BJ (cell line): ENCODE measurements at regions not wholly inside any gene's neighbourhood (a gene's known extent, or its start where the extent isn't known, plus 50 kb on each side); places are given as distances from the start of the nearest gene placed in this dataset.
"Not testable (repeated sequence)": the region's sequence is repeated elsewhere in the genome, so short reads cannot be mapped to it uniquely, and the experiment has no call there.

Experiments used
- CTCF ChIA-PET: fragments of 350-600 bp; formaldehyde crosslinking; extraction: SDS; loops from one replicate; lab custom pipeline; 2021; ENCODE audit warnings: antibody characterized with exemption, inconsistent platforms; lab: Yijun Ruan, JAX
- POLR2A ChIA-PET: fragments of 300-600 bp; sonication (Branson Sonifier 250); formaldehyde crosslinking; extraction: SDS; loops from one replicate; lab custom pipeline; 2021; ENCODE audit warnings: antibody characterized with exemption; lab: Charles Lee
- DNase-seq: peaks from one replicate; pipeline ENCODE4 v3.0.0-alpha.2; 2011; ENCODE audit warnings: low read depth
- H3K27me3 ChIP-seq: 2 replicates; pipeline ENCODE4 v1.6.0; 2011; ENCODE audit warnings: low read length; ENCODE audit not compliant: control insufficient read depth, insufficient read depth
- H3K36me3 ChIP-seq: 2 replicates; pipeline ENCODE4 v1.5.1; 2011; ENCODE audit warnings: low read length; ENCODE audit not compliant: control insufficient read depth, insufficient read depth
- H3K4me3 ChIP-seq: 2 replicates; pipeline ENCODE4 v1.5.1; 2011; ENCODE audit warnings: low read depth, mild to moderate bottlenecking, control low read depth, low read length
- TF ChIP-seq, protein P1 (sequence below): IDR thresholded peaks from 2 replicates; pipeline ENCODE4 v1.5.1; 2011; ENCODE audit warnings: low read depth, mild to moderate bottlenecking, control low read depth, inconsistent platforms, low read length, moderate library complexity; ENCODE audit not compliant: insufficient read depth

DNA sequence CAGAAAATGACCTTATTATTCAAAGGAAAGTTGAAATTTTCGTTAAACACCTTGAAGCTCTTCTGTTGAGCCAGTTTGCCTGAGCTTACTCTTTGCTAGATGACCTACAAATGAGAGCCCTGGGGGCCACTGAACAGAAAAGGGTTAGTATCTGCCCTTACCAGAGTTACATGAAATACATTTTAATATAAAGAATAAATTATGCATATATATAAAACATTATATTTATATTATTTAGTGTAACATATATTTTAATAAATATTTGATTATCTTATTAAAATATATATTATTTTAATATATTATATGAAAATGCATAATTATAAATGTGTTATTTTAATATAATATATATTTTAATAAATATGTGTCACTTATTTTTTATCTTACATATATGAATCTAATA lies 628.4 kb upstream of the TPK1 start:
- TF ChIP-seq, protein P1, sequence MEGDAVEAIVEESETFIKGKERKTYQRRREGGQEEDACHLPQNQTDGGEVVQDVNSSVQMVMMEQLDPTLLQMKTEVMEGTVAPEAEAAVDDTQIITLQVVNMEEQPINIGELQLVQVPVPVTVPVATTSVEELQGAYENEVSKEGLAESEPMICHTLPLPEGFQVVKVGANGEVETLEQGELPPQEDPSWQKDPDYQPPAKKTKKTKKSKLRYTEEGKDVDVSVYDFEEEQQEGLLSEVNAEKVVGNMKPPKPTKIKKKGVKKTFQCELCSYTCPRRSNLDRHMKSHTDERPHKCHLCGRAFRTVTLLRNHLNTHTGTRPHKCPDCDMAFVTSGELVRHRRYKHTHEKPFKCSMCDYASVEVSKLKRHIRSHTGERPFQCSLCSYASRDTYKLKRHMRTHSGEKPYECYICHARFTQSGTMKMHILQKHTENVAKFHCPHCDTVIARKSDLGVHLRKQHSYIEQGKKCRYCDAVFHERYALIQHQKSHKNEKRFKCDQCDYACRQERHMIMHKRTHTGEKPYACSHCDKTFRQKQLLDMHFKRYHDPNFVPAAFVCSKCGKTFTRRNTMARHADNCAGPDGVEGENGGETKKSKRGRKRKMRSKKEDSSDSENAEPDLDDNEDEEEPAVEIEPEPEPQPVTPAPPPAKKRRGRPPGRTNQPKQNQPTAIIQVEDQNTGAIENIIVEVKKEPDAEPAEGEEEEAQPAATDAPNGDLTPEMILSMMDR, result no peak
- Histone ChIP-seq H3K27me3 (no peaks in the 10 kb centered on the region), H3K4me3 (no peak overlapping the region), H3K36me3 (no peaks in the 10 kb centered on the region)
- POLR2A ChIA-PET, result no interaction called here
- CTCF ChIA-PET, result no interaction called here
- no peak for DNase-seq

DNA sequence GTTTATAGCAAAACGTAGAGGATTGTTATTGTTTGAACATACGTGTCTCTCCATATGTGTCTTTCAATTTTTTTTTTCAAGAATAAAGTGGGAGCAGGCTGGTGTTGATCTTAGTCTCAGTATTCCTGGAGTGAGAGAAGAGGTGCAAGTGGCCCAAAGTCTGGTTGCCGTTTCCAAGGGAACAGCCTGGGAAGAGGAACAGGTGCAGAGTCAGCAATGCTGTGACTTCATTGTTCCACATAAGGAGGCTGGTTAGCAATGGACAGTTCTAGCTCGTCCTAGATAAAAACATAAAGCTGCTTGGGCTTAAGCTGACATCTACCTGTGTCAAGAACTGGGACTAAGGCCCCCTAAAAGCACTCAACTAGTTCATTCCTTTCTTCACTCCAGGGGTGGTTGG lies 626.6 kb upstream of the TPK1 start:
- TF ChIP-seq, protein P1, result no peak
- Histone ChIP-seq H3K36me3 (no peaks in the 10 kb centered on the region), H3K4me3 (no peak overlapping the region), H3K27me3 (no peaks in the 10 kb centered on the region)
- POLR2A ChIA-PET, result no interaction called here
- DNase-seq, result no peak
- CTCF ChIA-PET, result no interaction called here

DNA sequence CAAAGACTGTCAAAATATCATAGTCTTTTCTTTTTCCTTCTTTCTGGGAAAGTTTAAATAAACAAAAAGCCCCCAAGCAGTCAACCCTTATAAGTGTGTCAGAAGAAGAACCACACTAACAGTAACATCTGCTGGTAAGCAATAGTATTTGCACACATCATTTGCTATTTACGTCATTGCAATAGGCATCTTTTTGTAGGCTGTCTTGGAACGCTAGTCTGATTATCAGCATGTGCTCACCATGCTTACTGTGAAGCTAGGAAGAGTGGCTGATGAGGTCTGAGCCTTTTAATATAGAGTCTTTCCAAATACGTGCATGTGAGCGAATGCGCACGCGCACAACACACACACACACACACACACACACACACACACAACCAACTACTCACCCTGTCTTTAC lies 599.0 kb upstream of the TPK1 start:
- DNase-seq, result no peak
- Histone ChIP-seq H3K4me3 (no peak overlapping the region), H3K27me3 (no peaks in the 10 kb centered on the region), H3K36me3 (no peaks in the 10 kb centered on the region)
- CTCF ChIA-PET, result no interaction called here
- TF ChIP-seq, protein P1, result no peak
- POLR2A ChIA-PET, result no interaction called here

DNA sequence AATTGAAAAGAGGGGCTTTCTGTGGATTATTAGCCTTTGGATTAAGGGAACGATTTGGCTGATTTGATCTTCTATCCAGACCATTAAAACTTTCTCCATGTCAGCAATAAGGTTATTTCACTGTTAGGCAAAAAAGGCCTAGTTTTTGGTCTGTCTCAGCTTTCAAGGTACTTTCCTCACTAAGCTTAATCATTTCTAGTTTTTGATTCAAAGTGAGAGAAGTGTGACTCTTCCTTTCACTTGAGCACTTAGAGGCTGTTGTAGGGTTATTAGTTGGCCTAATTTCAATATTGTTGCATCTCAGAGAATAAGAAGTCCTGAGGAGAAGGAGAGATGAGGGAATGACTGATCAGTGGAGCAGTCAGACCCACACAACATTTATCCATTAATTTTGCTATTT lies 596.0 kb upstream of the TPK1 start:
- no peak for DNase-seq
- H3K36me3 ChIP-seq, result no peaks in the 10 kb centered on the region
- H3K27me3 ChIP-seq, result no peaks in the 10 kb centered on the region
- ChIA-PET CTCF (no interaction called here), POLR2A (no interaction called here)
- H3K4me3 ChIP-seq, result no peak overlapping the region
- TF ChIP-seq, protein P1, result no peak

DNA sequence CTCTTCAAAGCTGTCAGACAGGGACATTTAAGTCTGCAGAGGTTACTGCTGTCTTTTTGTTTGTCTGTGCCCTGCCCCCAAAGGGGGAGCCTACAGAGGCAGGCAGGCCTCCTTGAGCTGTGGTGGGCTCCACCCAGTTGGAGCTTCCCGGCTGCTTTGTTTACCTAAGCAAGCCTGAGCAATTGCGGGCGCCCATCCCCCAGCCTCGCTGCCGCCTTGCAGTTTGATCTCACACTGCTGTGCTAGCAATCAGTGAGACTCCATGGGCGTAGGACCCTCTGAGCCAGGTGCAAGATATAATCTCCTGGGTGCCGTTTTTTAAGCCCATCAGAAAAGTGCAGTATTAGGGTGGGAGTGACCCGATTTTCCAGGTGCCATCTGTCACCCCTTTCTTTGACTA lies 582.6 kb upstream of the TPK1 start:
- H3K27me3 ChIP-seq, CTCF ChIA-PET, DNase-seq, H3K4me3 ChIP-seq, H3K36me3 ChIP-seq, POLR2A ChIA-PET: not testable (repeated sequence)

DNA sequence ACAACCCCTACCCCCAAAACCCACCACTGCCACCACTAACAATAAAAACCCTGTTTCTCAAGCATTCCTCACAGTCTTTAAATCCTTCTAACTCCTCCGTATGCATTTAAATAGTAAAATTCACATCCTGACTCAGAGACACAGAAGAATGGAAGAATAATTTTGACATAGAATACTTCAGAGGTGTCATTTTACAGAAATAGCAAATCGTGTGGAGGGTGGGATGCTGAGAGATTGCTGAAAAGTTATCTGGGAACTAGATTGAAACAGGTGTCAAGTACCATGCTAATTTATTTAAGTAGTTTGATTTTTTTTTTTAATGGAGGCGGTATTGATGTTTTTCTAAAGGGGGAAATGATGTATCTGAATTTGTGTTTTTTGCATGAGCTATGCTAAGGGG lies 575.2 kb upstream of the TPK1 start:
- Histone ChIP-seq H3K36me3 (no peaks in the 10 kb centered on the region), H3K4me3 (no peak overlapping the region), H3K27me3 (no peaks in the 10 kb centered on the region)
- POLR2A ChIA-PET, result no interaction called here
- DNase-seq, result no peak
- TF ChIP-seq, protein P1, result no peak
- CTCF ChIA-PET, result no interaction called here
